ENCODE measurements at regions not wholly inside any gene's neighbourhood (a gene's known extent, or its start where the extent isn't known, plus 50 kb on each side); places are given as distances from the start of the nearest gene placed in this dataset.

DNA sequence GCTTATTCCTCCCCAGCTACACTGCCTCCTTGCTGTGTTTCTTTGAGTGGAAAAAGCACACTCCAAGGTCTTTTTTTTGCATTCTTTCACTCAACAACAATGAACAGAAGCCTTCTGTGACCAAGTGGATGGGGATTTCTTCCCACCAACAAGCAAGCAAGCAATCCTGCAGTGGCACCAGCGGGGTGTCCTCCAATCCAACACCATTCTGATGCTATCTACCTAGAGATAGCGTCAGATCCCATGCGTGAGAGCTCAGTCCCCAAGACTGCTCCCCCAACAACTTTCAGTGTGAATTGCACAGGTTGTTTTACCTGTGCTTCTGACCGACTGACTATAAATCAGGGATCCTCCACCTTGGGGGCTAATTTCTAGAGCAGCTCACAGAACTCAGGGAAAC is 311.0 kb upstream of the PODXL start:
- TF ChIP-seq, protein P1, sequence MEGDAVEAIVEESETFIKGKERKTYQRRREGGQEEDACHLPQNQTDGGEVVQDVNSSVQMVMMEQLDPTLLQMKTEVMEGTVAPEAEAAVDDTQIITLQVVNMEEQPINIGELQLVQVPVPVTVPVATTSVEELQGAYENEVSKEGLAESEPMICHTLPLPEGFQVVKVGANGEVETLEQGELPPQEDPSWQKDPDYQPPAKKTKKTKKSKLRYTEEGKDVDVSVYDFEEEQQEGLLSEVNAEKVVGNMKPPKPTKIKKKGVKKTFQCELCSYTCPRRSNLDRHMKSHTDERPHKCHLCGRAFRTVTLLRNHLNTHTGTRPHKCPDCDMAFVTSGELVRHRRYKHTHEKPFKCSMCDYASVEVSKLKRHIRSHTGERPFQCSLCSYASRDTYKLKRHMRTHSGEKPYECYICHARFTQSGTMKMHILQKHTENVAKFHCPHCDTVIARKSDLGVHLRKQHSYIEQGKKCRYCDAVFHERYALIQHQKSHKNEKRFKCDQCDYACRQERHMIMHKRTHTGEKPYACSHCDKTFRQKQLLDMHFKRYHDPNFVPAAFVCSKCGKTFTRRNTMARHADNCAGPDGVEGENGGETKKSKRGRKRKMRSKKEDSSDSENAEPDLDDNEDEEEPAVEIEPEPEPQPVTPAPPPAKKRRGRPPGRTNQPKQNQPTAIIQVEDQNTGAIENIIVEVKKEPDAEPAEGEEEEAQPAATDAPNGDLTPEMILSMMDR (IDR thresholded peaks at IDR 0.05; ENCODE audit: borderline replicate concordance, control extremely low read depth, extremely low read depth, insufficient read depth, missing control alignments), result no peak
- in situ Hi-C loops (cut with MboI; ENCODE audit: low sequenced_read_pairs, unreplicated experiment), result no loop called here
- no peak for DNase-seq (ENCODE audit: low spot score)

DNA sequence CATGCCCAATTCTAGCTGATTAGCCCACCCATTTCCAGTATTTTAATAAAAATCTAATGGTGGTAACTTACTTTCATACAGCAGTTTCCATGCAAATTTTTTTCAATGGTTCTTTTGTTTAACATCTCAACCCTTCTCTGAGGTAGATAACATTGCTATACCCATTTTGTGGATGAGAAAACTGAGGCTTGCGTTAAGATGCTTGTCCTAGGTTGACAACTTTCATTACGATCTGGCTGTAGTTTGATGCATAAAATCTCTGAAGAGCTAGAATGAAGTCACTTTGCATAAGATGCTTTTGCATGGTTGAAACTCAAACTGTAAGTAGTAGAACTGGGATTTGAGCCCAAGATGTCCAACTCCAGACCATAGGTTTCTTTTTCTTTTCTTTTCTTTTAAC is 309.5 kb upstream of the PODXL start:
- DNase-seq (ENCODE audit: low spot score), result no peak
- TF ChIP-seq, protein P1 (IDR thresholded peaks at IDR 0.05; ENCODE audit: borderline replicate concordance, control extremely low read depth, extremely low read depth, insufficient read depth, missing control alignments), result no peak
- in situ Hi-C loops (cut with MboI; ENCODE audit: low sequenced_read_pairs, unreplicated experiment), result no loop called here

DNA sequence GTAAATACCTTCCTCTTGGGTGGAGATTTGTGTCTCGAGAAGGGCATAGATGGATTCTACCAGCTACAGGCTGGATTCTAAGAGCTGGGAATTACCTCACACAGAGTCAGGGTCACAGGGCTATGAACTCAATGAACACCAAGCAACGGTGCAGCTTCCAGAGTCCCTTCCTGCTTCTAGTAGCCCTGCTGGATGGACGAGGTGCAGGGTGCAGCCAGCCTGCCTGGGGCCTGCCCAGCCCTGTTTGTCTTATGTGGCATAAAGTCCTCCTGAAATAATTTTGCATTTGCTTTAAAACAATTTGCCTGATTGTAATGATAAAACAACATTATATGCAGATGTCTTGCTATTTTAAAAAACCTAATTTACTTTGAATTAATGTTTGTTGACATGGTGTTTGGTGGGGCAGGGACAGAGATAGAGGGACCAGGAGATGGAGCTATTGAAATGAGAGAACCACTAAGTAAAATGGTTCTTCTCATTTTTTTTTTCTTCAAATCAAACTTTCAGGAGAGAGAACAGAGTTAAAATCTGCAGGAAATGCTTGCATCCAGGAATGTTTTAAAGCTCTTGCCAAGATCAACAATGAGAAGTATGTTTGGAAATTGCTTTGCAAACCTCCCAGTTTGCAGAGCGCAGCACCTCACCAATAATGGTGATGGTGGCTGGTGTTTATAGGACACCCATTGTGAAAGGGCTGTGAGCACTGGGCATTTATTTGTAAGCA is 305.4 kb upstream of the PODXL start:
- TF ChIP-seq, protein P1 (IDR thresholded peaks at IDR 0.05; ENCODE audit: borderline replicate concordance, control extremely low read depth, extremely low read depth, insufficient read depth, missing control alignments), result no peak
- in situ Hi-C loops (cut with MboI; ENCODE audit: low sequenced_read_pairs, unreplicated experiment), result no loop called here
- no peak for DNase-seq (ENCODE audit: low spot score)

DNA sequence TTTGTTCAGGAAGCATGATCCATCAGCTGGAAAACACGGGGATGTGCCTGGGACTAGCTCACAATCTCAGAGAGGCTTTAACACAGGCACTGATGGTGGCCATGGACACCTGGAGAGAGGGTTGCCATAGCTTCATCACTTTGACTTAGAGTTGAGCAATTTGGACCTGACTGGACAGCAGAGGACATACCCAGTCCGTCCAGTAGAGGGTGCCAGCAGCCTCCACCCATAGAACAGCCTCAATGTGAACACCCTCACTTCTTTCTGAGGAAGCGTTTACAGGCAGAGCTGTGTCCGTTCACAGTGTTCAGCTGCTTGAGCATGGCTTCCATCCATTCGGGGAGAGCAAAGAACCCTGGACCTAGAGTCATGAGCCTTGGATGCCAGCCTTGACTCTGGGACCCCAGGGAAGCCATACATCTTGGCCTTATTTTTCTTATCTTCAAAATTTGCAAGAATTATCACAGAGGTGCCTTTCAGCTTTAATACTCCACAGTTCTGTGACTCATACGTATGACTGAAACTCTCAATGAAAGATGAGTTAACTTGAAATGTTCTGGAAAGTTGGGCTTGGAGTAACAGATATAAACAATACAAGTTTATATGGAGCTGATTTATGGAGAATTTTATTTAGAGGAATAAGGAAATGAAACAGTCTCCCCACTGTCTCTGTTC is 302.9 kb upstream of the PODXL start:
- in situ Hi-C loops (cut with MboI; ENCODE audit: low sequenced_read_pairs, unreplicated experiment), result no loop called here
- peak; percentile 70 for DNase-seq (ENCODE audit: low spot score)
- TF ChIP-seq, protein P1 (IDR thresholded peaks at IDR 0.05; ENCODE audit: borderline replicate concordance, control extremely low read depth, extremely low read depth, insufficient read depth, missing control alignments), result peak; percentile 80

DNA sequence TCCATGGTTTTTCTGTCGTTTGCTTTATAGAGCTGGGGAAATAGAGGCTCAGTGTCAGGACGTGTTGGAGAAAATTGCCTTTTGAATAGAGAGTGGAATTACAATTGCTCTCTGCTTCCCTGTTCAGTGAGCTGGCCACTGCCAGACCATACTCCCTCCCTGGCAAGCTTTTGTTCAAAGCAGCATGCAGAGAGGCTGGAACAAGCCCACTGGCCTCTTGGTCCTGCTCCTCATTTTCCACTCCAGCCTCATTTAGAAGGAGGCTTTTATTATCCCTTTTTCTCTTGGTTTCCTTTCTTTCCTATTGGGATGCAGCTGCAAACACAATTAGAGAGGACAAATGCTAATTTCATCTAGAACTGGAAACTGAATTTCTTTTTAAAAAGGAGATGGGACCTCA is 302.2 kb upstream of the PODXL start:
- in situ Hi-C loops (cut with MboI; ENCODE audit: low sequenced_read_pairs, unreplicated experiment), result no loop called here
- TF ChIP-seq, protein P1 (IDR thresholded peaks at IDR 0.05; ENCODE audit: borderline replicate concordance, control extremely low read depth, extremely low read depth, insufficient read depth, missing control alignments), result no peak
- DNase-seq (ENCODE audit: low spot score), result no peak

DNA sequence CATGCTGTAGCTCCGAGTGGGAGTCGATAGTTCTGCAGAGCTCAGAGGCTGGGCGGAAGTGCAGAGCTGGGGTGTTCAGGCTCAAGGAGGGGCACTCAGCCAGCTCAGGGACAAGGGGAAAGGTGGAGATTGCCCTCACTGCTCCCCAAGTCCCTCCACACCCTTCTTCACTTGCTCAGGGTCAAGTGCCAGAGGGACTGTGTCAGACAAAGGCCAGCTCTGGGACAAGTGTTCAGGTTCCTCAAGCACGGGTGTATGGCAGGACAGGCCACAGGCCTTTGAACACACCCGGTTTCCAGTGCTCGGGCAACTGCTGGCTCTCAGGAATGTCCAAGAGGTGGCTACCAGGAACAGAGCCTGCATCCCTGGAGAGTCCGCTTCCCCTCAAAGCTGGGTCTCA is 293.0 kb upstream of the PODXL start:
- TF ChIP-seq, protein P1 (IDR thresholded peaks at IDR 0.05; ENCODE audit: borderline replicate concordance, control extremely low read depth, extremely low read depth, insufficient read depth, missing control alignments), result no peak
- in situ Hi-C loops (cut with MboI; ENCODE audit: low sequenced_read_pairs, unreplicated experiment), result no loop called here
- DNase-seq (ENCODE audit: low spot score), result no peak

All from GM13976 (cell line).